Upper lobe of left lung (tissue), 6 donors: ENCODE measurements at regions not wholly inside any gene's neighbourhood (a gene's known extent, or its start where the extent isn't known, plus 50 kb on each side); places are given as distances from the start of the nearest gene placed in this dataset.
"Not testable (repeated sequence)": the region's sequence is repeated elsewhere in the genome, so short reads cannot be mapped to it uniquely, and the experiment has no call there.

Source experiments
- ATAC-seq, 2 donors: fragments of 200-7000 bp; cut with Tn5 transposase; one replicate each; pipeline ENCODE4 v1.9.1; 2022; ENCODE audit warnings: mild to moderate bottlenecking in 2 of 2, moderate library complexity in 2 of 2; ENCODE audit not compliant: low FRiP score in 2 of 2
- DNase-seq, 2 donors: peaks; one replicate each; pipeline ENCODE4 v3.0.0-alpha.2; 2019 to 2020
- H3K27ac ChIP-seq, 4 donors: fragments of 200-600 bp; sonication (generic); one replicate each; pipeline ENCODE4 v1.5.1; 2016 to 2019
- H3K27me3 ChIP-seq, 4 donors: fragments of 200-600 bp; sonication (generic); one replicate each; pipeline ENCODE4 v1.5.1; 2017 to 2019
- H3K36me3 ChIP-seq, 4 donors: fragments of 200-600 bp; sonication (generic); one replicate each; pipeline ENCODE4 v1.5.1; 2016 to 2019
- H3K4me1 ChIP-seq, 4 donors: fragments of 200-600 bp; sonication (generic); one replicate each; pipeline ENCODE4 v1.5.1; 2018 to 2019
- H3K4me3 ChIP-seq, 4 donors: fragments of 200-600 bp; sonication (generic); one replicate each; pipeline ENCODE4 v1.5.1; 2017 to 2019; ENCODE audit warnings: mild to moderate bottlenecking in 2 of 4, moderate library complexity in 1 of 4
- H3K9me3 ChIP-seq, 4 donors: fragments of 200-600 bp; sonication (generic); one replicate each; pipeline ENCODE4 v1.5.1; 2018 to 2019
- EP300 ChIP-seq, 4 donors: sonication (generic); formaldehyde crosslinking; IDR thresholded peaks; one replicate each; pipeline ENCODE4 v1.5.1; 2017; ENCODE audit warnings: antibody characterized with exemption in 4 of 4, control low read depth in 2 of 4
- POLR2A ChIP-seq, 4 donors: fragments of 450-650 bp; IDR thresholded peaks; one replicate each; pipeline ENCODE4 v1.5.1; 2016 to 2017; ENCODE audit warnings: antibody characterized with exemption in 4 of 4, mild to moderate bottlenecking in 2 of 4
- POLR2AphosphoS5 ChIP-seq, 2 donors: sonication (generic); formaldehyde crosslinking; IDR thresholded peaks; one replicate each; pipeline ENCODE4 v1.5.1; 2017; ENCODE audit warnings: antibody characterized with exemption in 2 of 2
- WGBS, 2 donors: methylation state at CpG; one replicate each; pipeline ENCODE4 v1.1.5; 2017 to 2018; 5-methylcytosine and 5-hydroxymethylcytosine counted together
- TF ChIP-seq, protein P1 (sequence below), 6 experiments: fragments of 450-650 bp in 4 of 6; fragments of 200-600 bp in 2 of 6; sonication (generic) in 2 of 6; IDR thresholded peaks; one replicate each; pipeline ENCODE4 v1.5.1; 2016 to 2019; ENCODE audit warnings: antibody characterized with exemption in 6 of 6
- donor health status: DM: no; HTN: no; CAD: no; lungs with moderate emphysema.
- donor health status: DM: no; HTN: yes; CAD: no; lungs with severe emphysema.

DNA sequence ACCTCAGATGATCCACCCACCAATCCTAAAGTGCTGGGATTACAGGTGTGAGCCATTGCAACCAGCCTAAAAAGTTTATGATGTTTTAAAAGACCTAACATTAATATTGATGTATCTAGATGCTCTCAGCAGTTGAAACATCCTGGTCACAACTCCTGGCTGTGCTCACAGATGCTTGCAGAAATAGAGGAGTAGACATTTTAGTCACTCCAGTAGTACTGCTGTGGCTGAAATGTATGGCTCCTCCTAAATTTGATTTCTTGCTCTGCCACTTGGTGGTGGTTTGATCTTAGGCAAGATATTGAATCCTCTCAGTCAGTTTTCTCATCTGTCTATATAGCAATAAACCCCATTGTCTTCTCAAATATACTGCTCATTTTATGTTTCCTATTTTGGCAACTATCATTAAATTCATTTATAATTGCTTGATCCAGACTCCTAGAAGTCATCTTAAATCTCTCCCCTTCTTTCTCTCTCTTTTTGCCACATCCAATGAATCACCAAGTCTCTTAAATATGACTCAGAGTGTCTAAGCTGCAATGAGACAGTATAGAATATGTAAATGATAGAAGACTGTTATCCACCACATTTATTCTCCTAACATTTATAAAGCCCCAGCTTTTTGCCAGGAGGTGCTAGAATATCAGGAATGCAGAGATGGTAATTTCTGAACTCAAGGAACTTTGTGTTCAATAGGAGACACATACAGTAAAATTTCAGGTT is 78.1 kb upstream of the NRBF2 start:
- H3K4me3 ChIP-seq, result no peak overlapping the region
- no peaks in the 10 kb centered on the region for H3K4me1 ChIP-seq
- H3K27ac ChIP-seq, result no peak overlapping the region
- DNase-seq (no peak), ATAC-seq (no peak)
- no peaks in the 10 kb centered on the region for H3K9me3 ChIP-seq
- no peak for TF ChIP-seq EP300 (IDR thresholded peaks at IDR 0.05)
- TF ChIP-seq, protein P1, sequence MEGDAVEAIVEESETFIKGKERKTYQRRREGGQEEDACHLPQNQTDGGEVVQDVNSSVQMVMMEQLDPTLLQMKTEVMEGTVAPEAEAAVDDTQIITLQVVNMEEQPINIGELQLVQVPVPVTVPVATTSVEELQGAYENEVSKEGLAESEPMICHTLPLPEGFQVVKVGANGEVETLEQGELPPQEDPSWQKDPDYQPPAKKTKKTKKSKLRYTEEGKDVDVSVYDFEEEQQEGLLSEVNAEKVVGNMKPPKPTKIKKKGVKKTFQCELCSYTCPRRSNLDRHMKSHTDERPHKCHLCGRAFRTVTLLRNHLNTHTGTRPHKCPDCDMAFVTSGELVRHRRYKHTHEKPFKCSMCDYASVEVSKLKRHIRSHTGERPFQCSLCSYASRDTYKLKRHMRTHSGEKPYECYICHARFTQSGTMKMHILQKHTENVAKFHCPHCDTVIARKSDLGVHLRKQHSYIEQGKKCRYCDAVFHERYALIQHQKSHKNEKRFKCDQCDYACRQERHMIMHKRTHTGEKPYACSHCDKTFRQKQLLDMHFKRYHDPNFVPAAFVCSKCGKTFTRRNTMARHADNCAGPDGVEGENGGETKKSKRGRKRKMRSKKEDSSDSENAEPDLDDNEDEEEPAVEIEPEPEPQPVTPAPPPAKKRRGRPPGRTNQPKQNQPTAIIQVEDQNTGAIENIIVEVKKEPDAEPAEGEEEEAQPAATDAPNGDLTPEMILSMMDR (IDR thresholded peaks at IDR 0.05), result no peak
- TF ChIP-seq POLR2AphosphoS5 (IDR thresholded peaks at IDR 0.05), result no peak
- TF ChIP-seq POLR2A (IDR thresholded peaks at IDR 0.05), result no peak
- no peaks in the 10 kb centered on the region for H3K36me3 ChIP-seq
- no peaks in the 10 kb centered on the region for H3K27me3 ChIP-seq

GRCh38 chr10:63052083-63052482 is 81.0 kb upstream of the NRBF2 start:
- DNase-seq (no peak), ATAC-seq (no peak)
- WGBS, 2 donors, result 66 to 76% methylated on average over 6 of the region's 6 CpGs
- no peaks in the 10 kb centered on the region for H3K27me3 ChIP-seq
- TF ChIP-seq POLR2AphosphoS5 (IDR thresholded peaks at IDR 0.05) (no peak), EP300 (IDR thresholded peaks at IDR 0.05) (no peak), POLR2A (IDR thresholded peaks at IDR 0.05) (no peak)
- TF ChIP-seq, protein P1 (IDR thresholded peaks at IDR 0.05), result no peak
- no peaks in the 10 kb centered on the region for H3K36me3 ChIP-seq
- no peaks in the 10 kb centered on the region for H3K4me1 ChIP-seq
- H3K27ac ChIP-seq, result no peak overlapping the region
- no peak overlapping the region for H3K4me3 ChIP-seq
- H3K9me3 ChIP-seq, result no peaks in the 10 kb centered on the region

DNA sequence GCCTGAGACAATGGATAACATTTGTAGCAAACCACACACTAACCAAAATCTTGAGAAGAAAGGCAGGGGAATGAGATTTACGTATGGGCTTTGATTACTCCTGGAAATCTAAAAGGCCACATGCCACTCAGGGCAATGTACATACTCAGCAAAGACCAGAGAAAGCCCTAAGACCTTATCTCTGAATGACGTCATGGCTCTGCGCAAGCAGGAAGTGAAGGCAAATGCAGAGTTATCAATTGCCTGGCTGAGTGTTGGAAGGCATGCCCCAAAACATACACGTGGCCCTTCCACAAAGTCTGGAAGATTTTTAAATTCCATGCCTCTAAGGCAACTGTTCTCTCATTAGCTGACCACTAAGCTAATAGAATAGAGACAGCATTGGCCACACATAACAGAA is 90.9 kb upstream of the NRBF2 start:
- WGBS, 2 donors, result 47 to 53% methylated on average over 4 of the region's 4 CpGs
- Histone ChIP-seq H3K4me1 (no peaks in the 10 kb centered on the region), H3K27ac (no peak overlapping the region), H3K27me3 (no peaks in the 10 kb centered on the region), H3K9me3 (peaks cover 4 to 18% (median 12%) of the 10 kb centered on the region in 4 donors), H3K36me3 (no peaks in the 10 kb centered on the region), H3K4me3 (no peak overlapping the region)
- no peak for DNase-seq
- no peak for TF ChIP-seq POLR2A (IDR thresholded peaks at IDR 0.05)
- no peak for TF ChIP-seq POLR2AphosphoS5 (IDR thresholded peaks at IDR 0.05)
- TF ChIP-seq EP300 (IDR thresholded peaks at IDR 0.05), result no peak
- TF ChIP-seq, protein P1 (IDR thresholded peaks at IDR 0.05), result no peak
- ATAC-seq, result no peak

GRCh38 chr10:63033616-63034185 is 99.4 kb upstream of the NRBF2 start:
- not testable (repeated sequence) for H3K36me3 ChIP-seq, H3K4me1 ChIP-seq, H3K27me3 ChIP-seq, ATAC-seq, H3K27ac ChIP-seq, H3K4me3 ChIP-seq, H3K9me3 ChIP-seq
- 93 to 98% methylated on average over 15 to 36 of the region's 42 CpGs for WGBS, 2 donors
- peak in 1 of 2 donors; percentile 59 for DNase-seq

DNA sequence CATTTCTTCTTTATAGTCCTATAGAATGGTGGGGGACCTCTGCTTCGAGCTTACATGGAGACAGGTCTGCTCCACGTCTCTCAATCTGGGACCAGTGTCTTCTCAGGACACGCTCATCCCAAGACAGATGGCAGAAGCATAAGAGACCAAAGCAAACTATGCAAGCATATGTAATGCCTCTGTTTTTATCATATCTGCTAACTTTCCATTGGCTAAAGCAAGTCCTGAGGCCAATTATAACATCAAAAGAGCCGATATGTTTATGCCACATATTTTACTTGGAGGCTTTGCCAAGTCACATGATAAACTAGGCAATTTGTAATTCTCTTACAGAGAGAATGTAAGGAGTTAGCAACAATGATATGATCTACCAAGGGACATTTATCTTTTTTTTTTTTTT is 102.6 kb upstream of the NRBF2 start:
- H3K27ac ChIP-seq, result no peak overlapping the region
- WGBS, 2 donors, result 74 to 77% methylated on average over 4 of the region's 4 CpGs
- no peaks in the 10 kb centered on the region for H3K36me3 ChIP-seq
- H3K4me1 ChIP-seq, result no peaks in the 10 kb centered on the region
- TF ChIP-seq POLR2AphosphoS5 (IDR thresholded peaks at IDR 0.05) (no peak), EP300 (IDR thresholded peaks at IDR 0.05) (no peak), POLR2A (IDR thresholded peaks at IDR 0.05) (no peak)
- TF ChIP-seq, protein P1 (IDR thresholded peaks at IDR 0.05), result no peak
- no peaks in the 10 kb centered on the region for H3K9me3 ChIP-seq
- no peaks in the 10 kb centered on the region for H3K27me3 ChIP-seq
- no peak for ATAC-seq
- no peak overlapping the region for H3K4me3 ChIP-seq
- no peak for DNase-seq
